Right lobe of liver (tissue), 6 donors: ENCODE measurements at regions not wholly inside any gene's neighbourhood (a gene's known extent, or its start where the extent isn't known, plus 50 kb on each side); places are given as distances from the start of the nearest gene placed in this dataset.

ENCODE experiments used
- ATAC-seq, 4 donors: fragments of 200-7000 bp; cut with Tn5 transposase; one replicate each; pipeline ENCODE4 v1.9.1; 2020; ENCODE audit warnings: mild to moderate bottlenecking in 4 of 4, moderate library complexity in 4 of 4
- DNase-seq, 3 donors: peaks; one replicate each; pipeline ENCODE4 v3.0.0-alpha.2; 2020
- H3K27ac ChIP-seq, 3 donors: fragments of 200-600 bp; one replicate each; pipeline ENCODE4 v1.8.0; 2022
- H3K27me3 ChIP-seq, 2 donors: fragments of 200-600 bp; one replicate each; pipeline ENCODE4 v1.8.0; 2022
- H3K36me3 ChIP-seq, 4 donors: fragments of 200-600 bp; sonication (generic) in 1 of 4; one replicate each; pipeline versions ENCODE4 v1.5.1 to v1.8.0; 2017 to 2022; ENCODE audit warnings: control low read depth in 1 of 4
- H3K4me1 ChIP-seq, 4 donors: fragments of 200-600 bp; sonication (generic) in 1 of 4; one replicate each; pipeline versions ENCODE4 v1.5.1 to v1.8.0; 2017 to 2022; ENCODE audit warnings: control low read depth in 1 of 4
- H3K4me3 ChIP-seq, 3 donors: fragments of 200-600 bp; one replicate each; pipeline ENCODE4 v1.8.0; 2022
- H3K9me3 ChIP-seq, 4 donors: fragments of 200-600 bp; sonication (generic) in 1 of 4; one replicate each; pipeline versions ENCODE4 v1.5.1 to v1.8.0; 2017 to 2022; ENCODE audit warnings: control low read depth in 1 of 4
- CTCF ChIP-seq, 4 donors: fragments of 200-600 bp in 3 of 4; fragments of 450-650 bp in 1 of 4; IDR thresholded peaks; one replicate each; pipeline versions ENCODE4 v1.5.1 to v1.8.0; 2016 to 2022; ENCODE audit warnings: antibody characterized with exemption in 4 of 4, mild to moderate bottlenecking in 2 of 4
- POLR2A ChIP-seq: fragments of 450-650 bp; IDR thresholded peaks from one replicate; pipeline ENCODE4 v1.6.1; 2017; ENCODE audit warnings: antibody characterized with exemption, mild to moderate bottlenecking
- WGBS: methylation state at CpG from one replicate; pipeline ENCODE4 v1.1.6; 2018; ENCODE audit warnings: low coverage, low lambda C conversion rate; ENCODE audit not compliant: insufficient coverage; ENCODE audit errors: missing lambda C conversion rate; 5-methylcytosine and 5-hydroxymethylcytosine counted together
- intact Hi-C, 2 donors: fragments of 100-400 bp; cut with DNase I; formaldehyde crosslinking; loops; one replicate each; pipeline versions ENCODE4 v1.11.2 to v1.14.1; 2022
- donor health status: DM: no; HTN: yes; CAD: no.
- donor health status: DM: no; HTN: no; CAD: no.
- donor health status: DM: no; HTN: no; CAD: no.
- donor health status: DM: no; HTN: yes; CAD: no.
- donor health status: DM: no; HTN: yes; CAD: no.

GRCh38 chr3:104977719-104978118, 389.0 kb upstream of the ALCAM start:
- DNase-seq (no peak), ATAC-seq (no peak)
- no peak overlapping the region for H3K27ac ChIP-seq
- H3K4me1 ChIP-seq, result no peaks in the 10 kb centered on the region
- TF ChIP-seq CTCF (IDR thresholded peaks at IDR 0.05) (no peak), POLR2A (no peak)
- H3K36me3 ChIP-seq, result no peaks in the 10 kb centered on the region
- no peak overlapping the region for H3K4me3 ChIP-seq
- H3K9me3 ChIP-seq, result no peaks in the 10 kb centered on the region
- no peaks in the 10 kb centered on the region for H3K27me3 ChIP-seq
- 80% methylated on average over 3 of the region's 3 CpGs for WGBS
- intact Hi-C loops, result no loop called here

GRCh38 chr3:104982130-104982529, 384.6 kb upstream of the ALCAM start:
- WGBS, result 83% methylated on average over 1 of the region's 1 CpG
- ATAC-seq (no peak), DNase-seq (no peak)
- Histone ChIP-seq H3K27ac (no peak overlapping the region), H3K36me3 (no peaks in the 10 kb centered on the region), H3K27me3 (no peaks in the 10 kb centered on the region), H3K9me3 (no peaks in the 10 kb centered on the region), H3K4me1 (no peaks in the 10 kb centered on the region), H3K4me3 (no peak overlapping the region)
- TF ChIP-seq CTCF (IDR thresholded peaks at IDR 0.05) (no peak), POLR2A (no peak)
- intact Hi-C loops, result no loop called here

DNA sequence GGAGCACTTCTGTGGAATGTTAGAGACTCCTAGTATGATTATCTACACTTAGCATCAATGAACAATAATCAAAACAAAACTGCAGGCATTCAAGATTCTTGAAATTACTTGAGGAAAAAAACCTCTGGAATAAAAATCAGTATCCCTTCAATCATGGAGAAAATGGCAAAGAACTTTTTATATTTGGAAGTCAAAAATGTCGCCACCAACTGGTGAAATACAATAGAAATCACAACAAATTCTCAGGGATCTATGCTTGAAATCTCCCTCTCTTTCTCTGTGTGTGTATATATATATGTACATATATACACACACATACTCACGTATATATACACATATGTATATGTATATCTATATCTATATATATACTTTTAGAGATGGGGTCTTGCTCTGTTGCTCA, 378.9 kb upstream of the ALCAM start:
- H3K27ac ChIP-seq, result no peak overlapping the region
- intact Hi-C loops, result no loop called here
- ATAC-seq, result no peak
- H3K4me1 ChIP-seq, result no peaks in the 10 kb centered on the region
- no peaks in the 10 kb centered on the region for H3K36me3 ChIP-seq
- TF ChIP-seq POLR2A (no peak), CTCF (IDR thresholded peaks at IDR 0.05) (peak in 1 of 4 donors; percentile 10)
- DNase-seq, result no peak
- no peaks in the 10 kb centered on the region for H3K9me3 ChIP-seq
- no peak overlapping the region for H3K4me3 ChIP-seq
- 60% methylated on average over 2 of the region's 2 CpGs for WGBS
- no peaks in the 10 kb centered on the region for H3K27me3 ChIP-seq

DNA sequence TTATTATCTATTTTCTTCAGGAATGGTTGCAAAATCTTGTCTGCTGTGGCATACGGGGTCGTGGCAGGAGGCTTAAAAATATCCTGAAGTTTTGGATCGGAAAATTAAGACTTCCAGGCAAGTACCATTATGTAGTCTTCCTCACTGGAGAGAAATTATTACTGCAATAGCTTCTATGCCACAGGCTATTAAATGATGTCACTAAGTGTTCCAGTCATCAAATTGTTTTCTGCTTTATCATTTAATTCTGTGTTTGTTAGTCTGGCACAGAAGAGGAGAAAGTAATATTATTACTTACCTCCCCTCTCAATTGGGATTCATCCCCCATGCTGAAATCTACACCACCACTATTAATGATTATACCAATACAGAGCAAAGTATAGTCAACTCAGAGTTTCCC, 378.2 kb upstream of the ALCAM start:
- intact Hi-C loops, result no loop called here
- H3K4me3 ChIP-seq, result no peak overlapping the region
- no peaks in the 10 kb centered on the region for H3K27me3 ChIP-seq
- ATAC-seq, result no peak
- H3K36me3 ChIP-seq, result no peaks in the 10 kb centered on the region
- H3K9me3 ChIP-seq, result no peaks in the 10 kb centered on the region
- TF ChIP-seq CTCF (IDR thresholded peaks at IDR 0.05) (no peak), POLR2A (no peak)
- no peak for DNase-seq
- H3K27ac ChIP-seq, result no peak overlapping the region
- no peaks in the 10 kb centered on the region for H3K4me1 ChIP-seq
- WGBS, result 71% methylated on average over 3 of the region's 3 CpGs

DNA sequence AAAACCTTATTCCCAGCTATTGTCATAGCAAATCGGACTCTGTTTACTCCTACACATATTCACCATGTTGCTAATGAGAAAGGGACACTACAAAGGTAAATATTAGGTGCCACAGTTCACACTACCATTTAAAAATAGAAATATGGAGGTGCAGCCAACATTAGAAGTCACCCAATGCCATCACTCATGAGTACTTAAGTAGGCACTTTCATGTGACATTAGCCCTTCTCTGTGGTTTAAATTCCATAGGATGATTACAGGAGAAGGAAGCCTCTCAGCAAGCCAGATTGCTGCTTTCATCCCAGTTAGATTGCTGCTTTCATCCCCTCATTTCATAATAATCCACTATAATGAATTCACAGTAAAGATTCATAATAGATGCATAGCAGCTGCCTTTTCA, 376.8 kb upstream of the ALCAM start:
- intact Hi-C loops, result no loop called here
- TF ChIP-seq POLR2A, result no peak
- TF ChIP-seq CTCF (IDR thresholded peaks at IDR 0.05), result no peak
- Histone ChIP-seq H3K9me3 (no peaks in the 10 kb centered on the region), H3K27me3 (no peaks in the 10 kb centered on the region), H3K36me3 (no peaks in the 10 kb centered on the region), H3K4me1 (no peaks in the 10 kb centered on the region), H3K4me3 (no peak overlapping the region), H3K27ac (no peak overlapping the region)
- 50% methylated on average over 1 of the region's 1 CpG for WGBS
- DNase-seq, result no peak
- no peak for ATAC-seq
